ENCODE measurements at regions not wholly inside any gene's neighbourhood (a gene's known extent, or its start where the extent isn't known, plus 50 kb on each side); places are given as distances from the start of the nearest gene placed in this dataset.

- DNase-seq (no peak), ATAC-seq (no peak)
- H3K4me3 Mint-ChIP-seq = no peak overlapping the region
- H3K36me3 Mint-ChIP-seq (ENCODE audit: low read depth) = no peaks in the 10 kb centered on the region
- no peaks in the 10 kb centered on the region for H3K4me1 Mint-ChIP-seq
- H3K27ac Mint-ChIP-seq = no peak overlapping the region
- peaks cover 9% of the 10 kb centered on the region for H3K9me3 Mint-ChIP-seq
- H3K27me3 Mint-ChIP-seq = peaks cover 2% of the 10 kb centered on the region
Measured at GRCh38 chr2:226643030-226643945, 156.3 kb downstream of the IRS1 start.

- no peak for DNase-seq
- no peak for ATAC-seq
- Mint-ChIP-seq H3K36me3 (ENCODE audit: low read depth) (no peaks in the 10 kb centered on the region), H3K27ac (no peak overlapping the region), H3K9me3 (peaks cover 9% of the 10 kb centered on the region), H3K4me3 (no peak overlapping the region), H3K27me3 (peaks cover 2% of the 10 kb centered on the region), H3K4me1 (no peaks in the 10 kb centered on the region)
Measured at GRCh38 chr2:226641008-226641407, 158.6 kb downstream of the IRS1 start.

DNA sequence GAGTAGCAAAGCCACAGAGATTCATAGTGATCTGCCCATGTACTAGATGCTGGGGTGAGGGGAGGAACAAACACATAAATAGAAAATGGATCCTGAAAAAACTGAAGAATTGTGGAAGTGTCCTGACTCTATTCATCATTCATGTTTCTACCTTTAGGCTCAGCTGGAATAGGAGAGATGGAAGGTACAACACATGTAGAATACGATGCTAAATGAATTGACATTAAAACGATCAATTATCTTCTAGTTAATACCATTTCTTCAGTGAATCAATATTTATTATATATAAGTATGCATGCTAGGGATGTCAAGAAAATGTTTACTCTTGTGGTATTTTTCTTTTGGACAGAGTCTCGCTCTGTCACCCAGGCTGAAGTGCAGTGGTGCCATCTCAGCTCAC lies 159.1 kb downstream of the IRS1 start:
- H3K9me3 Mint-ChIP-seq = peaks cover 9% of the 10 kb centered on the region
- no peak overlapping the region for H3K4me3 Mint-ChIP-seq
- DNase-seq = no peak
- H3K4me1 Mint-ChIP-seq = no peaks in the 10 kb centered on the region
- H3K27ac Mint-ChIP-seq = no peak overlapping the region
- peaks cover 2% of the 10 kb centered on the region for H3K27me3 Mint-ChIP-seq
- ATAC-seq = no peak
- H3K36me3 Mint-ChIP-seq (ENCODE audit: low read depth) = no peaks in the 10 kb centered on the region

GRCh38 chr2:226639550-226639949 lies 160.1 kb downstream of the IRS1 start:
- Mint-ChIP-seq H3K27me3 (peaks cover 2% of the 10 kb centered on the region), H3K4me1 (no peaks in the 10 kb centered on the region), H3K9me3 (peaks cover 9% of the 10 kb centered on the region), H3K27ac (no peak overlapping the region), H3K4me3 (no peak overlapping the region), H3K36me3 (ENCODE audit: low read depth) (no peaks in the 10 kb centered on the region)
- ATAC-seq = no peak
- no peak for DNase-seq

GRCh38 chr2:226638576-226638975 lies 161.0 kb downstream of the IRS1 start:
- Mint-ChIP-seq H3K36me3 (ENCODE audit: low read depth) (no peaks in the 10 kb centered on the region), H3K9me3 (peaks cover 9% of the 10 kb centered on the region), H3K4me3 (no peak overlapping the region), H3K27ac (no peak overlapping the region), H3K27me3 (peaks cover 4% of the 10 kb centered on the region), H3K4me1 (no peaks in the 10 kb centered on the region)
- no peak for DNase-seq
- no peak for ATAC-seq

- H3K36me3 Mint-ChIP-seq (ENCODE audit: low read depth) = no peaks in the 10 kb centered on the region
- H3K4me3 Mint-ChIP-seq = no peak overlapping the region
- peaks cover 4% of the 10 kb centered on the region for H3K27me3 Mint-ChIP-seq
- H3K27ac Mint-ChIP-seq = no peak overlapping the region
- peaks cover 9% of the 10 kb centered on the region for H3K9me3 Mint-ChIP-seq
- DNase-seq = no peak
- ATAC-seq = no peak
- no peaks in the 10 kb centered on the region for H3K4me1 Mint-ChIP-seq
Measured at GRCh38 chr2:226637383-226637782, 162.2 kb downstream of the IRS1 start.

DNA sequence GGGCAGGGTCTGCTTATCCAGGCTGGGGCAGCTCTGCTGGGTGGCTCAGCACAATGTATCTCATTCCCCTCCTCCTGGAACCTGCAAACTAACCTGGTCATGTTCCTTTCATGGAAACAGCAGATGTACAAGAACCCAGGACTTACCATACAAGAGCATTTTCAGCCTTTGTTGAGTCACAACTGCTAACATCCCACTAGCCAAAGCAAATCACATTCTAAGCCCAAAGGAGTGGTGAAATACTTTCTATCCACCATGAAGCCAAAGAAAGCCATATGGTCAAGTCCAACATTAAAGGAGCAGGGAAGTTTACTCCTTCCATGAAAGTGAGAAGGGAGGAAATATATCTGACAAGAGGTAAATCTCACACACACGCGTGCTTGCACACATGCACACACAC lies 163.0 kb downstream of the IRS1 start:
- DNase-seq (no peak), ATAC-seq (no peak)
- Mint-ChIP-seq H3K27me3 (peaks cover 4% of the 10 kb centered on the region), H3K9me3 (peaks cover 9% of the 10 kb centered on the region), H3K4me3 (no peak overlapping the region), H3K27ac (no peak overlapping the region), H3K36me3 (ENCODE audit: low read depth) (no peaks in the 10 kb centered on the region), H3K4me1 (no peaks in the 10 kb centered on the region)

GRCh38 chr2:226634943-226635604 lies 164.5 kb downstream of the IRS1 start:
- H3K4me1 Mint-ChIP-seq = no peaks in the 10 kb centered on the region
- ATAC-seq (no peak), DNase-seq (no peak)
- no peaks in the 10 kb centered on the region for H3K36me3 Mint-ChIP-seq (ENCODE audit: low read depth)
- no peak overlapping the region for H3K4me3 Mint-ChIP-seq
- peaks cover 9% of the 10 kb centered on the region for H3K27me3 Mint-ChIP-seq
- H3K27ac Mint-ChIP-seq = no peak overlapping the region
- peaks cover 4% of the 10 kb centered on the region for H3K9me3 Mint-ChIP-seq

GRCh38 chr2:226631671-226632070 lies 167.9 kb downstream of the IRS1 start:
- Mint-ChIP-seq H3K9me3 (no peaks in the 10 kb centered on the region), H3K36me3 (ENCODE audit: low read depth) (no peaks in the 10 kb centered on the region), H3K27me3 (peaks cover 7% of the 10 kb centered on the region), H3K27ac (no peak overlapping the region), H3K4me3 (no peak overlapping the region), H3K4me1 (no peaks in the 10 kb centered on the region)
- DNase-seq = no peak
- ATAC-seq = no peak

- no peak for DNase-seq
- no peaks in the 10 kb centered on the region for H3K36me3 Mint-ChIP-seq (ENCODE audit: low read depth)
- ATAC-seq = no peak
- H3K9me3 Mint-ChIP-seq = no peaks in the 10 kb centered on the region
- no peak overlapping the region for H3K27ac Mint-ChIP-seq
- no peak overlapping the region for H3K4me3 Mint-ChIP-seq
- H3K27me3 Mint-ChIP-seq = peaks cover 7% of the 10 kb centered on the region
- no peaks in the 10 kb centered on the region for H3K4me1 Mint-ChIP-seq
Measured at GRCh38 chr2:226631187-226631586, 168.4 kb downstream of the IRS1 start.

- ATAC-seq (no peak), DNase-seq (no peak)
- Mint-ChIP-seq H3K4me3 (no peak overlapping the region), H3K4me1 (no peaks in the 10 kb centered on the region), H3K27ac (no peak overlapping the region), H3K36me3 (ENCODE audit: low read depth) (no peaks in the 10 kb centered on the region), H3K27me3 (peaks cover 5% of the 10 kb centered on the region), H3K9me3 (no peaks in the 10 kb centered on the region)
Measured at GRCh38 chr2:226625946-226626345, 173.7 kb downstream of the IRS1 start.

DNA sequence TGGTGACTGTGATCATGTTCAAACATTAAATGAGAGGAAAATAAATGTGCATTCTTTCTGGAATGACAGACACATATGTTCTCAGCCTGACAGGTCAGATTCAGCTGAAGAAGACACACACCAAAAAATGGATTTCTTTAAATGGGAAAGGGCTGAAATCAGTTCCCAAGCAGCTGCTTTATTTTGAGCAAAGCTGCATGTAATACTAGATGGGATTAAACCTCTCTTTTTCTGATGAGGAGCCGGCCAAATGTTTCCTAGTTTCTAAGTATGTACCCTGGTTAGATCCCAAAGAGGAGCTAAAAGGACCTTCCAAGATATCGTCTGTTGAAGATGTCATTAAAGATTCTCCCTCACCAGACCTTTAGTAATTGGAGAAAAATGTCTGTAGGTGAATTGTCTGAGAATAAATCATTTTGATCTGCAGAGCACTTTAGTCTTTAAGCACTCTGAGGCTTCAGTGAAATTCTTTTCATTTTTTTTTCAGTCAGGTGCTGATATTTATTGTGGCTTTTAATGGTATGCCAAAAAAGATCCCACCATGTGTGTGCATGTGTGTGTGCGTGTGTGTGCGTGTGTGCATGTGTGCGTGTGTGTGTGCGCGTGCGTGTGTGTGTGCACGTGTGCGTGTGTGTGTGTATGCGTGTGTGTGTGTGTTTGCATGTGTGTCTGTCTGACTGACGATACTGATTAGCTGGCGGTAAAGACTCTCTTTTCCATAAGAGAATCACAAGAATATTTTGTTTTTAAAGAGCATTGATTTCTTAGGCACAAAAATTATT lies 175.8 kb downstream of the IRS1 start:
- Mint-ChIP-seq H3K36me3 (ENCODE audit: low read depth) (no peaks in the 10 kb centered on the region), H3K27me3 (no peaks in the 10 kb centered on the region), H3K27ac (no peak overlapping the region), H3K9me3 (no peaks in the 10 kb centered on the region), H3K4me1 (no peaks in the 10 kb centered on the region), H3K4me3 (no peak overlapping the region)
- no peak for DNase-seq
- no peak for ATAC-seq

- no peaks in the 10 kb centered on the region for H3K27me3 Mint-ChIP-seq
- H3K9me3 Mint-ChIP-seq = no peaks in the 10 kb centered on the region
- H3K36me3 Mint-ChIP-seq (ENCODE audit: low read depth) = no peaks in the 10 kb centered on the region
- ATAC-seq (no peak), DNase-seq (no peak)
- no peak overlapping the region for H3K4me3 Mint-ChIP-seq
- H3K27ac Mint-ChIP-seq = no peak overlapping the region
- H3K4me1 Mint-ChIP-seq = no peaks in the 10 kb centered on the region
Measured at GRCh38 chr2:226622484-226622883, 177.1 kb downstream of the IRS1 start.

DNA sequence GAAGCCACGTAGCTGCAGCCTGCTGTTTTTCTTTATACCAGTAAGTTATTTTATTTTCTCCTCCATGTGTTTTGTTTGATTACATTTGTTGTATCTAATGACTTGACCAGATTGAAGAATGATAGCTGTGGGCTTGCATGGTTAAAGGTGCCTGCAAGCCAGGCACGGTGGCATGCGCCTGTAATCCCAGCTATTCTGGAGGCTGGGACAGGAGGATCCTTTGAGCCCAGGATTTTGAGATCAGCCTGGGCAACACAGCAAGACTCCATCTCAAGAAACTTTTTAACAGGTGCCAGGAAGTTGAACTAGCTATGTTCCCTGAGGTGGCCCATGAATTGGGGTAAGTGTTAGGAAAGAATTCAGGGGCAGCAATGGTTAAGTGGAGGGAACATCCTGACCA lies 179.4 kb downstream of the IRS1 start:
- H3K27ac Mint-ChIP-seq = no peak overlapping the region
- no peaks in the 10 kb centered on the region for H3K9me3 Mint-ChIP-seq
- H3K4me3 Mint-ChIP-seq = no peak overlapping the region
- ATAC-seq (no peak), DNase-seq (no peak)
- H3K27me3 Mint-ChIP-seq = no peaks in the 10 kb centered on the region
- H3K4me1 Mint-ChIP-seq = no peaks in the 10 kb centered on the region
- no peaks in the 10 kb centered on the region for H3K36me3 Mint-ChIP-seq (ENCODE audit: low read depth)

- Mint-ChIP-seq H3K36me3 (ENCODE audit: low read depth) (no peaks in the 10 kb centered on the region), H3K4me1 (no peaks in the 10 kb centered on the region), H3K27ac (no peak overlapping the region), H3K4me3 (no peak overlapping the region), H3K27me3 (no peaks in the 10 kb centered on the region), H3K9me3 (no peaks in the 10 kb centered on the region)
- DNase-seq (no peak), ATAC-seq (no peak)
Measured at GRCh38 chr2:226619707-226620106, 179.9 kb downstream of the IRS1 start.

All from activated naive CD8-positive, alpha-beta T cell treated with anti-CD3 and anti-CD28 coated beads, Interleukin-2, amount 50 U/mL, for 24 hours (primary cell).